RWPE1 (cell line): ENCODE measurements at regions not wholly inside any gene's neighbourhood (a gene's known extent, or its start where the extent isn't known, plus 50 kb on each side); places are given as distances from the start of the nearest gene placed in this dataset.

Experiments used
- CTCF ChIA-PET: fragments of 350-600 bp; sonication (Branson Sonifier 250); formaldehyde crosslinking; extraction: SDS; loops from one replicate; lab custom pipeline; 2021; lab: Yijun Ruan, JAX
- POLR2A ChIA-PET: fragments of 400-600 bp; formaldehyde crosslinking; extraction: SDS; loops from one replicate; lab custom pipeline; 2020; ENCODE audit warnings: antibody characterized with exemption; ENCODE audit not compliant: low non-redundant PET; lab: Yijun Ruan, JAX
- DNase-seq: peaks from one replicate; pipeline ENCODE4 v3.0.0; 2012; ENCODE audit warnings: low spot score
- H3K27ac ChIP-seq: fragments of 450-650 bp; 2 replicates; pipeline ENCODE4 v1.5.1; 2017
- TF ChIP-seq, protein P1 (sequence below): fragments of 450-650 bp; conservative IDR thresholded peaks from 2 replicates; pipeline ENCODE4 v1.5.1; 2017; ENCODE audit warnings: low read depth, mild to moderate bottlenecking

DNA sequence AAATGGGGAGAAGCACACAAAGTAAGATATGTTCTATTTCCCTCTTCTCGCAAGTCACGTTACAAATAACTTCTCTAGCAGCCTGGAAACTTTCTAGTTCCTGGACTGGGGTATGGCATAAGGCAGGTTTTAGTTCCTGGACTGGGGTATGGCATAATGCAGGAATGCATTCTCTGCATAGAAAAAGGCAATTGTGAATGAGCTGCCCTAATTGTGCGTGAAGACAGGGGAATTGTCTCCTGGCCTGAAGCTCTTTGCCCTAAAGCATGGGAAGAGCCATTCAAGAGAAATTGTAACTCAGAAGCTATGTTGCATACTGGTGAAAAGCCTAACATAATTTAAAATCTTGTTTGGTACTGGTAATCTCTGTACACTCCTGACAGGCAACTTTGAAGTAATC is 54.3 kb upstream of the CBLB start:
- no peak for DNase-seq
- H3K27ac ChIP-seq = no peak overlapping the region
- TF ChIP-seq, protein P1, sequence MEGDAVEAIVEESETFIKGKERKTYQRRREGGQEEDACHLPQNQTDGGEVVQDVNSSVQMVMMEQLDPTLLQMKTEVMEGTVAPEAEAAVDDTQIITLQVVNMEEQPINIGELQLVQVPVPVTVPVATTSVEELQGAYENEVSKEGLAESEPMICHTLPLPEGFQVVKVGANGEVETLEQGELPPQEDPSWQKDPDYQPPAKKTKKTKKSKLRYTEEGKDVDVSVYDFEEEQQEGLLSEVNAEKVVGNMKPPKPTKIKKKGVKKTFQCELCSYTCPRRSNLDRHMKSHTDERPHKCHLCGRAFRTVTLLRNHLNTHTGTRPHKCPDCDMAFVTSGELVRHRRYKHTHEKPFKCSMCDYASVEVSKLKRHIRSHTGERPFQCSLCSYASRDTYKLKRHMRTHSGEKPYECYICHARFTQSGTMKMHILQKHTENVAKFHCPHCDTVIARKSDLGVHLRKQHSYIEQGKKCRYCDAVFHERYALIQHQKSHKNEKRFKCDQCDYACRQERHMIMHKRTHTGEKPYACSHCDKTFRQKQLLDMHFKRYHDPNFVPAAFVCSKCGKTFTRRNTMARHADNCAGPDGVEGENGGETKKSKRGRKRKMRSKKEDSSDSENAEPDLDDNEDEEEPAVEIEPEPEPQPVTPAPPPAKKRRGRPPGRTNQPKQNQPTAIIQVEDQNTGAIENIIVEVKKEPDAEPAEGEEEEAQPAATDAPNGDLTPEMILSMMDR = no peak
- POLR2A ChIA-PET = no interaction called here
- CTCF ChIA-PET = no interaction called here

DNA sequence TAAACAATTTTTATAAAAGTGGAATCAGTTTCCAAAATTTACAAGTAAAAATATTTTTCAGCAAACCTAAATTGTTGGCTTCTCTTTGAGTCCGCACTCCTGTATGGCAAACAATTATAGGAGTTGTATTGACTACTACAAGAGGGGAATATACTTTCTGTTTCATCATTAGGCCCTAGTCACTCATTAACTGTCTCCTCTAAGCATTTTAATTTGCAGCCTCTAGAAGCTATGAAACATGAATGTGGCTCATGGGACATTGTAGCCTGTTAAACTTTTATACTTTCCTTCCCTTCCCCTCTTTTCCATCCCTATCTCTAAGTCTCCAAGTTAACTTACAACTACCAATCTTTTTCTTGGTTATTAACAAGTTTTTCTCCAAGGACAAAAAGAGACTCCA is 58.9 kb upstream of the CBLB start:
- CTCF ChIA-PET = no interaction called here
- TF ChIP-seq, protein P1 = no peak
- POLR2A ChIA-PET = no interaction called here
- H3K27ac ChIP-seq = no peak overlapping the region
- DNase-seq = no peak

DNA sequence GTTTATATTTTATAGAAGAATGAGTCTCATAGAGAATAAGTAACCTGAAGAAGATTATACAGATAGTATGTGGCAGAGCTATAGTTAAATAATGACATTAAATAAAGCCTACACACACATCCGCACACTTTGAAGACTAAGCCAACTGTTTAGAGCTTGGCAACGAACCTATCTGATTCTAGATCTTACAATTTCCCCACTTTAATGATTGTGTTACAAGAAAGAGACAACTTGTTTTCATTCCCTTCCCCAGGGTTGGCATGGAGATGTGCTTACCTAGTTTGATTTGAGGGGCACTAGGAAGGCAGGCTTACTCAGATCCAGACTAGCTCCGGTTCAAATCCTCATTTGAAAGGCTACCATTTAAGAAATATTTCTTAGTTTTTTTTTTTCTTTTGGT is 61.9 kb upstream of the CBLB start:
- TF ChIP-seq, protein P1 = no peak
- DNase-seq = no peak
- POLR2A ChIA-PET = no interaction called here
- CTCF ChIA-PET = no interaction called here
- H3K27ac ChIP-seq = no peak overlapping the region

DNA sequence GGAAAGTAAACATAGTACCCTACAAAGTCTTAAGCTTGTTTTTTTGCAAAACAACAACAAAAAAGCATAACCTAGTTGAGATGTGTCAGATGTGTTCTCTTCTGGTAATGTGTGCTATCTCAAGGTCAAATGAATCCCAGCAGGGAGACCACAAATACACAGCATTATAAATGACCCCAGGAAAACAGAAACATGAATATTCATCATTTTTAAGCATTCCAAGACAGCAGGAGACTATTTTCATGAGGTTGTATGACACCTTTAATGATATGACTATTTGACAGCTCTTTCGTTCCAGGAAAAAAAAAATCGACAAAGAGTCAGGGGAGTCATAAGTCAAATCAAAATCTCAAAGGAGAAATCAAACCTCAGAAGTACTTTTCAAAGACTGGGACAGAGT is 62.7 kb upstream of the CBLB start:
- TF ChIP-seq, protein P1 = no peak
- H3K27ac ChIP-seq = no peak overlapping the region
- DNase-seq = no peak
- CTCF ChIA-PET = no interaction called here
- POLR2A ChIA-PET = no interaction called here

DNA sequence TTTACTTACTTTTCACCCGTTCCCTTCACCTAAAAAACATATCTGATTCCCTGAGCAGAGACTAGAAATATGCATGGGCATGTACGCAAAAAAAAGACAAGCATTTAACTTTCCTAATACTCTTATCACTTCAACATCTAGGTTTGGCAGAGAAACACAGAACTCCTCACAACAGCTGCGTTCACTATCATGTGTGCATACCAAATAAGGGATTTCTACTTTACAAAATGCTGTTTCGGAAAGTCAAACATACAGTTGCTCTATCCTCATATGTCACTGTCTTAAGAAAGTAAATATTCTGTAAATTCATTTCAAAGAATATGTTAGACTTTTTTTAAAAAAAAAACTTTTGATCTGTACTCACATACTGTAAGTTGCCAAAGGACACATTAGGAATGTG is 65.1 kb upstream of the CBLB start:
- CTCF ChIA-PET = no interaction called here
- no peak for DNase-seq
- no peak overlapping the region for H3K27ac ChIP-seq
- POLR2A ChIA-PET = no interaction called here
- TF ChIP-seq, protein P1 = no peak

DNA sequence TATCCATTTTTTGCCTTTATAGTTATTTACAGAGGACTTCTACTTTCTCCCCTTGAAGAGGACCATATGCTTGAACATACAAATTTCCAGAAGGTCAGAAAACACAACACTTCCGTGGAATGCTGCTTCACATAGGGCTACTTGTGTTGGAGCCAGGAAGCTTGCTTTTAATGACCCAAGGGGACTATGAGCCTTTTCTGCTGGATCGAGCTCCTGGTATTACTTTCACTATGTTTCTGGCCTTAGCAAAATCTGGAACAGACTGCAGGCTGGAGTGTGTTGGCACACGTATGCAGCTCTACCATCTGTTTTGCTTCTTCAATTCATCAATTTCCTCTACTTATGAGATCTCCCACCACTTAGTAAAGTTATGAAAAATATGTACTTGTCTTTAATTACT is 69.3 kb upstream of the CBLB start:
- no peak for DNase-seq
- ChIA-PET POLR2A (no interaction called here), CTCF (no interaction called here)
- H3K27ac ChIP-seq = no peak overlapping the region
- TF ChIP-seq, protein P1 = no peak

DNA sequence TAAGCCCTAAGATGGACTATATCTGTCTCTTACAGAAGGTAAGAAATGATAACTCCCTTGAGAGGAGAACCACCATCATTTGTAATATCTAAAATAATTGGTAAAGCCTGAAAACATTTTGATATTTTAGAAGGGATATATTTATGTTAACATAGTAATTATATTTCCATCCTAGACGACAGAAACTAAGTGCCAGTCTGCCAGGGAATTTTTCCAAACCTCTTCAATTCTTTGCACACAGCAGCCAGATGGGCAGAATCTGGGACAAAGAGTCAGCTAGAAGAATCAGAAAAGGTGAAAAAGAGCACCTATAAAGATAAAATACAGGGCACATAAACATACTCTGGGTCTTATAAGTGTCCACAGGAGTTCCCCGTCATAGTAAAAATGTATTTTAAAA is 70.0 kb upstream of the CBLB start:
- CTCF ChIA-PET = no interaction called here
- POLR2A ChIA-PET = no interaction called here
- TF ChIP-seq, protein P1 = no peak

More for the DNA sequence above, 70.0 kb upstream of the CBLB start:
- no peak for DNase-seq
- H3K27ac ChIP-seq = no peak overlapping the region
